Transverse colon (tissue), 4 donors: ENCODE measurements at regions not wholly inside any gene's neighbourhood (a gene's known extent, or its start where the extent isn't known, plus 50 kb on each side); places are given as distances from the start of the nearest gene placed in this dataset.

ENCODE experiments used
- DNase-seq: peaks from one replicate; pipeline ENCODE4 v3.0.0-alpha.2; 2019
- H3K27ac ChIP-seq, 4 donors: fragments of 200-600 bp; sonication (generic); 2 replicates each; pipeline ENCODE4 v1.5.1; 2016 to 2018; ENCODE audit warnings: inconsistent platforms in 4 of 4
- H3K27me3 ChIP-seq: fragments of 200-600 bp; sonication (generic); 2 replicates; pipeline ENCODE4 v1.5.1; 2017; ENCODE audit warnings: inconsistent platforms
- H3K36me3 ChIP-seq, 4 donors: fragments of 200-600 bp; sonication (generic); 2 replicates each; pipeline ENCODE4 v1.5.1; 2017 to 2019; ENCODE audit warnings: inconsistent platforms in 4 of 4
- H3K4me1 ChIP-seq, 4 donors: fragments of 200-600 bp; sonication (generic); 2 replicates each; pipeline ENCODE4 v1.5.1; 2017 to 2020; ENCODE audit warnings: inconsistent platforms in 4 of 4
- H3K4me3 ChIP-seq, 4 donors: fragments of 200-600 bp; sonication (generic); 1 replicate in 1 of 4; 2 replicates in 3 of 4; pipeline versions ENCODE4 v1.5.1 to v1.6.1; 2017 to 2019; ENCODE audit warnings: inconsistent platforms in 4 of 4
- H3K9me3 ChIP-seq, 2 donors: fragments of 200-600 bp; sonication (generic); 2 replicates each; pipeline ENCODE4 v1.5.1; 2017 to 2019; ENCODE audit warnings: inconsistent platforms in 2 of 2
- EP300 ChIP-seq: sonication (generic); formaldehyde crosslinking; IDR thresholded peaks from one replicate; pipeline ENCODE4 v1.6.1; 2017; ENCODE audit warnings: antibody characterized with exemption, low read depth
- POLR2A ChIP-seq: fragments of 450-650 bp; IDR thresholded peaks from one replicate; pipeline ENCODE4 v1.6.1; 2016; ENCODE audit warnings: antibody characterized with exemption, mild to moderate bottlenecking, moderate library complexity
- POLR2AphosphoS5 ChIP-seq, 3 donors: sonication (generic); formaldehyde crosslinking; IDR thresholded peaks; one replicate each; pipeline ENCODE4 v1.6.1; 2016; ENCODE audit warnings: antibody characterized with exemption in 3 of 3
- WGBS, 2 donors: methylation state at CpG; one replicate each; pipeline ENCODE4 v1.1.5; 2018; ENCODE audit warnings: low coverage in 1 of 2; 5-methylcytosine and 5-hydroxymethylcytosine counted together
- in situ Hi-C, 4 donors: fragments of 200-750 bp; cut with MboI; loops; one replicate each; pipeline versions ENCODE4 v1.15.0 to v1.15.1; 2017; ENCODE audit warnings: low sequenced_read_pairs in 3 of 4, low pct_ligation_motif_present in 1 of 4, low pct_unique_long_range_greater_than_20kb in 1 of 4
- intact Hi-C: fragments of 100-400 bp; cut with DNase I; formaldehyde crosslinking; loops from one replicate; pipeline ENCODE4 v1.15.1; 2023; ENCODE audit warnings: low total_unique reads
- TF ChIP-seq, protein P1 (sequence below), 5 experiments: fragments of 200-600 bp in 3 of 5; fragments of 450-650 bp in 2 of 5; sonication (generic) in 3 of 5; IDR thresholded peaks; 1 replicate in 2 of 5; 2 replicates in 3 of 5; pipeline ENCODE4 v1.5.1; 2016 to 2017; ENCODE audit warnings: antibody characterized with exemption in 5 of 5, inconsistent platforms in 3 of 5, mild to moderate bottlenecking in 2 of 5, moderate library complexity in 1 of 5

DNA sequence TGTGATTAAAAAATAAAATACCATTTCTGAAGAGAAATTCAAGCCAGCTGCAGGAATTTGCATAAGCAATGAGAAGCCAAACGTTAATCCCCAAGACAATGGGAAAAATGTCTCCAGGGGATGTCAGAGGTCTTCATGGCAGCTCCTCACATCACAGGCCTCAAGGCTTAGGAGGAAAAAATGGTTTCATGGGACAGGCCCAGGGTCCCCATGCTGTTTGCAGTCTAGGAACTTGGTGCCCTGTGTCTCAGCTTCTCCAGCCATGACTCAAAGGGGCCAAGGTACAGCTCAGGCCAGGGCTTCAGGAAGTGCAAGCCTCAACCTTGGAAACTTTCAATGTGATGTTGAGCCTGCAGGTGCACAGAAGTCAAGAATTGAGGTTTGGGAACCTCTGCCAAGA is 1428.4 kb upstream of the CDH2 start:
- DNase-seq: no peak
- no peaks in the 10 kb centered on the region for H3K4me1 ChIP-seq
- whole genome bisulfite sequencing, 2 donors: 71 to 80% methylated on average over 1 of the region's 1 CpG
- no peak overlapping the region for H3K27ac ChIP-seq
- intact Hi-C loops (no loop called here), in situ Hi-C loops (no loop called here)
- H3K9me3 ChIP-seq: peaks cover 0 to 3% of the 10 kb centered on the region in 2 donors
- TF ChIP-seq, protein P1, sequence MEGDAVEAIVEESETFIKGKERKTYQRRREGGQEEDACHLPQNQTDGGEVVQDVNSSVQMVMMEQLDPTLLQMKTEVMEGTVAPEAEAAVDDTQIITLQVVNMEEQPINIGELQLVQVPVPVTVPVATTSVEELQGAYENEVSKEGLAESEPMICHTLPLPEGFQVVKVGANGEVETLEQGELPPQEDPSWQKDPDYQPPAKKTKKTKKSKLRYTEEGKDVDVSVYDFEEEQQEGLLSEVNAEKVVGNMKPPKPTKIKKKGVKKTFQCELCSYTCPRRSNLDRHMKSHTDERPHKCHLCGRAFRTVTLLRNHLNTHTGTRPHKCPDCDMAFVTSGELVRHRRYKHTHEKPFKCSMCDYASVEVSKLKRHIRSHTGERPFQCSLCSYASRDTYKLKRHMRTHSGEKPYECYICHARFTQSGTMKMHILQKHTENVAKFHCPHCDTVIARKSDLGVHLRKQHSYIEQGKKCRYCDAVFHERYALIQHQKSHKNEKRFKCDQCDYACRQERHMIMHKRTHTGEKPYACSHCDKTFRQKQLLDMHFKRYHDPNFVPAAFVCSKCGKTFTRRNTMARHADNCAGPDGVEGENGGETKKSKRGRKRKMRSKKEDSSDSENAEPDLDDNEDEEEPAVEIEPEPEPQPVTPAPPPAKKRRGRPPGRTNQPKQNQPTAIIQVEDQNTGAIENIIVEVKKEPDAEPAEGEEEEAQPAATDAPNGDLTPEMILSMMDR (IDR thresholded peaks at IDR 0.05): no peak
- TF ChIP-seq EP300 (no peak), POLR2A (no peak), POLR2AphosphoS5 (IDR thresholded peaks at IDR 0.05) (no peak)
- H3K27me3 ChIP-seq: no peaks in the 10 kb centered on the region
- no peaks in the 10 kb centered on the region for H3K36me3 ChIP-seq
- no peak overlapping the region for H3K4me3 ChIP-seq

DNA sequence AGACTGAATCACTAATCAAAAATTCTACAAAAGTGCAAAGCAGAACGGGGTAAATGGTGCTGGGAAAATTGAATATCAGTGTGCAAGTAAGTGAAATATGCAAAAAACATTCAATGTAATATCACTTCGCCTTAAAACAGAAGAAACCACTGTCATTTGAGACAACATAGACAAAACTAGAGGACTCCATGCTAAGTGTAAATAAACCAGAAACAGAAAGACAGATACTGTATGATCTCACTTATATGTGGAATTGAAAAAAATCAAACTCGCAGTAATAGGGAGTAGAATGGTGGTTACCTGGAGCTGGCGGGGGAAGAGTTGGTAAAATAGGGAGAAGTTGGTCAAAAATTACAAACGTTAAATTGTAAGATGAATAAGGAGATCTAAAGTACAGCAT is 1420.0 kb upstream of the CDH2 start:
- in situ Hi-C loops (no loop called here), intact Hi-C loops (no loop called here)
- no peak overlapping the region for H3K27ac ChIP-seq
- H3K4me1 ChIP-seq: no peaks in the 10 kb centered on the region
- 89 to 93% methylated on average over 5 of the region's 5 CpGs for WGBS, 2 donors
- TF ChIP-seq, protein P1 (IDR thresholded peaks at IDR 0.05): no peak
- no peaks in the 10 kb centered on the region for H3K27me3 ChIP-seq
- no peaks in the 10 kb centered on the region for H3K9me3 ChIP-seq
- H3K36me3 ChIP-seq: no peaks in the 10 kb centered on the region
- no peak overlapping the region for H3K4me3 ChIP-seq
- DNase-seq: no peak

GRCh38 chr18:29594493-29594892 is 1417.6 kb upstream of the CDH2 start:
- Histone ChIP-seq H3K36me3 (no peaks in the 10 kb centered on the region), H3K27ac (no peak overlapping the region), H3K4me1 (no peaks in the 10 kb centered on the region), H3K27me3 (no peaks in the 10 kb centered on the region), H3K9me3 (no peaks in the 10 kb centered on the region), H3K4me3 (no peak overlapping the region)
- intact Hi-C loops (no loop called here), in situ Hi-C loops (no loop called here)
- no peak for DNase-seq
- WGBS, 2 donors: 92 to 100% methylated on average over 2 of the region's 2 CpGs
- TF ChIP-seq, protein P1 (IDR thresholded peaks at IDR 0.05): no peak
- TF ChIP-seq POLR2A: no peak
- no peak for TF ChIP-seq POLR2AphosphoS5 (IDR thresholded peaks at IDR 0.05)
- TF ChIP-seq EP300: no peak

DNA sequence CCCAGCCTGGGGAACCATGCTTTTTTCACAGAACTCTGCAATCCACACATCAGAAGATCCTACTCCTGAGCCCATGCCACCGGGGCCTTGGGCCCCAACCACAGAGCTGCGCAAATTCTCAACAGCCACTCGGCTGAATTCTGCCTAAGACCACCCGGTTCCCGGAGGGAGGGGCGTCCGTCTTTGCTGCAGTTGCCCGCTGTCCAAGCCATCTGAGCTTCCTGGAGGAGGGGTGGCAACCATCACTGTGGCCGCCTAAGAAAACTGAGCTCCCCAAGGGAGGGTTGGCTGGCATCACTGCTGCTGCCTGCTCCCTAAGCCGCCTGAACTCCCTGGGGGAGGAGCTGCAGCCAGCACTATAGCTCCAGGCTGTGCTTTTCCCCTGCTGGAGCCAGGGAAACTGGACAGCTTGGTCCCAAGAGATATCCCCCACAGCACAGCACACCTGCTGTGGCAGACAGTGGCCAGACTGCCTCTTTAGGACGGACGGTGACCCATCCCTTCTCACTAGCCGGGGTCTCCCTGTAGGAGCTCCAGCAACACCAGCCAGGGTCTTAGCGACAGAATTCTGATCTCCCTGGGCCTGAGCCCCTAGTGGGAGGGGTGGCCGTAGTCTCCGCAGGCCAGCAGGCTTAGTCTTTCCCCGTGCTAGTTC is 1411.6 kb upstream of the CDH2 start:
- whole genome bisulfite sequencing, 2 donors: 93% methylated on average over 16 of the region's 17 CpGs; no CpG with 5 or more reads in 1 of the 2 donors
- H3K36me3 ChIP-seq: no peaks in the 10 kb centered on the region
- H3K4me1 ChIP-seq: no peaks in the 10 kb centered on the region
- intact Hi-C loops (no loop called here), in situ Hi-C loops (no loop called here)
- no peaks in the 10 kb centered on the region for H3K9me3 ChIP-seq
- no peak for TF ChIP-seq POLR2A
- no peak for TF ChIP-seq POLR2AphosphoS5 (IDR thresholded peaks at IDR 0.05)
- TF ChIP-seq, protein P1 (IDR thresholded peaks at IDR 0.05): no peak
- TF ChIP-seq EP300: no peak
- H3K27me3 ChIP-seq: no peaks in the 10 kb centered on the region
- DNase-seq: no peak
- H3K27ac ChIP-seq: no peak overlapping the region
- no peak overlapping the region for H3K4me3 ChIP-seq
